Activated CD8-positive, alpha-beta T cell treated with anti-CD3 and anti-CD28 coated beads for 36 hours (primary cell): ENCODE measurements at regions not wholly inside any gene's neighbourhood (a gene's known extent, or its start where the extent isn't known, plus 50 kb on each side); places are given as distances from the start of the nearest gene placed in this dataset.

ENCODE experiments used
- ATAC-seq: fragments of 200-7000 bp; cut with Tn5 transposase; one replicate; pipeline ENCODE4 v1.10.0; 2021; ENCODE audit warnings: mild to moderate bottlenecking, moderate library complexity
- CTCF ChIA-PET: fragments of 350-600 bp; sonication (Branson Sonifier 250); formaldehyde crosslinking; loops from one replicate; lab custom pipeline; 2021; ENCODE audit warnings: antibody characterized with exemption; lab: Charles Lee
- POLR2A ChIA-PET: fragments of 350-600 bp; sonication (Branson Sonifier 250); formaldehyde crosslinking; loops from one replicate; lab custom pipeline; 2021; ENCODE audit warnings: antibody characterized with exemption; lab: Charles Lee
- DNase-seq: peaks from one replicate; pipeline ENCODE4 v3.0.0-alpha.2; 2020
- H3K27ac Mint-ChIP-seq: one replicate; pipeline ENCODE4 v1.8.0; 2021; ENCODE audit warnings: mild to moderate bottlenecking, mixed read lengths
- H3K27me3 Mint-ChIP-seq: one replicate; pipeline ENCODE4 v1.8.0; 2021; ENCODE audit warnings: mixed read lengths
- H3K36me3 Mint-ChIP-seq: one replicate; pipeline ENCODE4 v1.8.0; 2021; ENCODE audit warnings: low read depth, mixed read lengths
- H3K4me1 Mint-ChIP-seq: one replicate; pipeline ENCODE4 v1.8.0; 2021; ENCODE audit warnings: low read depth, mixed read lengths
- H3K4me3 Mint-ChIP-seq: one replicate; pipeline ENCODE4 v1.8.0; 2021; ENCODE audit warnings: mild to moderate bottlenecking, moderate library complexity, mixed read lengths
- H3K9me3 Mint-ChIP-seq: one replicate; pipeline ENCODE4 v1.8.0; 2021; ENCODE audit warnings: mixed read lengths
- intact Hi-C: fragments of 100-400 bp; cut with micrococcal nuclease; formaldehyde crosslinking; loops from one replicate; pipeline ENCODE4 v1.10.0; 2022
- TF ChIP-seq, protein P1 (sequence below): fragments of 200-600 bp; IDR thresholded peaks from one replicate; pipeline ENCODE4 v1.8.0; 2022; ENCODE audit warnings: antibody characterized with exemption, mild to moderate bottlenecking

DNA sequence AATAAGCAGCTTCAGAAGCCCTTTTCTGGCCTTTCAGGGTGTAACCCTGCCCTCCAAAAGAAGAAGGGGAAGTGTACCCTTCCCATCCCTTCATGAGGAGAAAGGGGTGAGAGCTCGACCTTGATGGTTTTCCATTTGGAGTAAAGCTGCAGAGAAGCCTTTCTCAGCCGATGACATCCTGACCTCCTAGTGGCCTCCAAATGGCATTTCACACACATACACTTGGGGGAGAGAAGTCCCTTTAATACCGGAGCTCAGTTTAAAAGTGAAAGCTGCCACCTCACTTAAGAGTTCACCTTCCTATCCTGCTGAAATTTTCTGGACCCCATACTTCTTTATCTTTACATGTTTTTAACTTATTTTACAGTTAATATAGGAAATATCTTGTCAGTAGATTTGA, 716.7 kb downstream of the DCDC2C start:
- POLR2A ChIA-PET, result no interaction called here
- no peak overlapping the region for H3K27ac Mint-ChIP-seq
- H3K27me3 Mint-ChIP-seq, result no peaks in the 10 kb centered on the region
- TF ChIP-seq, protein P1, sequence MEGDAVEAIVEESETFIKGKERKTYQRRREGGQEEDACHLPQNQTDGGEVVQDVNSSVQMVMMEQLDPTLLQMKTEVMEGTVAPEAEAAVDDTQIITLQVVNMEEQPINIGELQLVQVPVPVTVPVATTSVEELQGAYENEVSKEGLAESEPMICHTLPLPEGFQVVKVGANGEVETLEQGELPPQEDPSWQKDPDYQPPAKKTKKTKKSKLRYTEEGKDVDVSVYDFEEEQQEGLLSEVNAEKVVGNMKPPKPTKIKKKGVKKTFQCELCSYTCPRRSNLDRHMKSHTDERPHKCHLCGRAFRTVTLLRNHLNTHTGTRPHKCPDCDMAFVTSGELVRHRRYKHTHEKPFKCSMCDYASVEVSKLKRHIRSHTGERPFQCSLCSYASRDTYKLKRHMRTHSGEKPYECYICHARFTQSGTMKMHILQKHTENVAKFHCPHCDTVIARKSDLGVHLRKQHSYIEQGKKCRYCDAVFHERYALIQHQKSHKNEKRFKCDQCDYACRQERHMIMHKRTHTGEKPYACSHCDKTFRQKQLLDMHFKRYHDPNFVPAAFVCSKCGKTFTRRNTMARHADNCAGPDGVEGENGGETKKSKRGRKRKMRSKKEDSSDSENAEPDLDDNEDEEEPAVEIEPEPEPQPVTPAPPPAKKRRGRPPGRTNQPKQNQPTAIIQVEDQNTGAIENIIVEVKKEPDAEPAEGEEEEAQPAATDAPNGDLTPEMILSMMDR, result no peak
- H3K4me3 Mint-ChIP-seq, result no peak overlapping the region
- intact Hi-C loops, result no loop called here
- DNase-seq, result no peak
- no peak for ATAC-seq
- H3K9me3 Mint-ChIP-seq, result peaks cover 15% of the 10 kb centered on the region
- no peaks in the 10 kb centered on the region for H3K36me3 Mint-ChIP-seq
- no peaks in the 10 kb centered on the region for H3K4me1 Mint-ChIP-seq
- CTCF ChIA-PET, result no interaction called here

GRCh38 chr2:4424153-4424552, 720.8 kb downstream of the DCDC2C start:
- H3K27ac Mint-ChIP-seq, result no peak overlapping the region
- H3K36me3 Mint-ChIP-seq, result no peaks in the 10 kb centered on the region
- no peaks in the 10 kb centered on the region for H3K27me3 Mint-ChIP-seq
- ChIA-PET CTCF (no interaction called here), POLR2A (no interaction called here)
- TF ChIP-seq, protein P1, result no peak
- no peak overlapping the region for H3K4me3 Mint-ChIP-seq
- no peaks in the 10 kb centered on the region for H3K4me1 Mint-ChIP-seq
- H3K9me3 Mint-ChIP-seq, result peaks cover 5% of the 10 kb centered on the region
- DNase-seq (no peak), ATAC-seq (no peak)
- intact Hi-C loops, result no loop called here

DNA sequence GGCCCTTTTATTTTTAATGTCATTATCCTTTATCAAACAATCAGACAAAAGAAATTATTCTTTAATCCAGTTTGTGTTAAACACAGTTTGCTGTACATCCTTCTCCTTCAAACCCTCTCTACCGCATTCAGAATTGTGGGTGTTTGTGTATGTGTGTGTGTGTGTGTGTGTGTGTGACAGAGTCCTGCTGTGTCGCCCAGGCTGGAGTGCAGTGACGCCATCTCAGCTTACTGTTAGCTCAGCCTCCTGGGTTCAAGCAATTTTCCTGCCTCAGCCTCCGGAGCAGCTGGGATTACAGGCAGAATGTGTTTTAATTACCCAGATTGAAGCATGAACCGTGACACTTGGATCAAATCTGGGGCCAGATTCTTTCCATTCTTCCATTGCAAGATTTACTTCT, 723.7 kb downstream of the DCDC2C start:
- Mint-ChIP-seq H3K4me1 (no peaks in the 10 kb centered on the region), H3K27ac (no peak overlapping the region), H3K27me3 (no peaks in the 10 kb centered on the region), H3K36me3 (no peaks in the 10 kb centered on the region), H3K9me3 (peaks cover 5% of the 10 kb centered on the region), H3K4me3 (no peak overlapping the region)
- DNase-seq (no peak), ATAC-seq (no peak)
- ChIA-PET POLR2A (no interaction called here), CTCF (no interaction called here)
- intact Hi-C loops, result no loop called here
- TF ChIP-seq, protein P1, result no peak

DNA sequence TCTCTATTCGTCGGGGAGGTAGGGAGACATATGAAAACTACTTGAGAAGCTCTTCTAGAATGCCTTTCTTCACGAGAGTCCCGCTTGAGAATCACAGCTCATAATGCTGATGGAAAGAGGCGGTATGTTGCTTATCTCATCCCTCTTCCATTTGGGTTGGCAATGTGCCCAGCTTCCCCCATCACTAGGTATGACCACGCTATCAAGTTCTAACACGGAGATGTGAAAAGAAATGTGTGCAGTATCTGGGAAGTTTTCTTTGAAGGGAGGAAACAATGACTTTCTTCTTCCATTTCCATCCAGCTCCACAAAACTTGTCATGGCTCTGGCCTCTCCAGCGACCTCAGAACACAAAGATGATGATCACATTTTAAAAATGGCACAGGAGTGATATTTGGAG, 742.4 kb downstream of the DCDC2C start:
- H3K36me3 Mint-ChIP-seq, result no peaks in the 10 kb centered on the region
- intact Hi-C loops, result no loop called here
- H3K27ac Mint-ChIP-seq, result no peak overlapping the region
- ATAC-seq, result no peak
- no peak for DNase-seq
- H3K4me1 Mint-ChIP-seq, result no peaks in the 10 kb centered on the region
- CTCF ChIA-PET, result no interaction called here
- H3K4me3 Mint-ChIP-seq, result no peak overlapping the region
- no peaks in the 10 kb centered on the region for H3K27me3 Mint-ChIP-seq
- TF ChIP-seq, protein P1, result no peak
- peaks cover 3% of the 10 kb centered on the region for H3K9me3 Mint-ChIP-seq
- POLR2A ChIA-PET, result no interaction called here

- no peaks in the 10 kb centered on the region for H3K36me3 Mint-ChIP-seq
- H3K27me3 Mint-ChIP-seq, result no peaks in the 10 kb centered on the region
Observed at GRCh38 chr2:4454907-4455306, 751.5 kb downstream of the DCDC2C start.

More at GRCh38 chr2:4454907-4455306, 751.5 kb downstream of the DCDC2C start:
- intact Hi-C loops, result no loop called here
- H3K27ac Mint-ChIP-seq, result no peak overlapping the region
- TF ChIP-seq, protein P1, result no peak
- POLR2A ChIA-PET, result no interaction called here
- DNase-seq (no peak), ATAC-seq (no peak)
- no peak overlapping the region for H3K4me3 Mint-ChIP-seq
- CTCF ChIA-PET, result no interaction called here
- no peaks in the 10 kb centered on the region for H3K4me1 Mint-ChIP-seq
- H3K9me3 Mint-ChIP-seq, result peaks cover 9% of the 10 kb centered on the region
